GM12892 (cell line): ENCODE measurements at regions not wholly inside any gene's neighbourhood (a gene's known extent, or its start where the extent isn't known, plus 50 kb on each side); places are given as distances from the start of the nearest gene placed in this dataset.

ENCODE experiments used
- POLR2A ChIP-seq: IDR thresholded peaks from 2 replicates; pipeline ENCODE4 v1.6.1; 2011; ENCODE audit warnings: low read depth, low read length, control low read depth
- POLR2AphosphoS5 ChIP-seq: IDR thresholded peaks from 2 replicates; pipeline ENCODE4 v1.6.1; 2011; ENCODE audit warnings: low read depth, low read length, control low read depth
- TAF1 ChIP-seq: IDR thresholded peaks from 2 replicates; pipeline ENCODE4 v1.6.1; 2011; ENCODE audit warnings: low read depth, mild to moderate bottlenecking, control low read depth, low read length, borderline replicate concordance

DNA sequence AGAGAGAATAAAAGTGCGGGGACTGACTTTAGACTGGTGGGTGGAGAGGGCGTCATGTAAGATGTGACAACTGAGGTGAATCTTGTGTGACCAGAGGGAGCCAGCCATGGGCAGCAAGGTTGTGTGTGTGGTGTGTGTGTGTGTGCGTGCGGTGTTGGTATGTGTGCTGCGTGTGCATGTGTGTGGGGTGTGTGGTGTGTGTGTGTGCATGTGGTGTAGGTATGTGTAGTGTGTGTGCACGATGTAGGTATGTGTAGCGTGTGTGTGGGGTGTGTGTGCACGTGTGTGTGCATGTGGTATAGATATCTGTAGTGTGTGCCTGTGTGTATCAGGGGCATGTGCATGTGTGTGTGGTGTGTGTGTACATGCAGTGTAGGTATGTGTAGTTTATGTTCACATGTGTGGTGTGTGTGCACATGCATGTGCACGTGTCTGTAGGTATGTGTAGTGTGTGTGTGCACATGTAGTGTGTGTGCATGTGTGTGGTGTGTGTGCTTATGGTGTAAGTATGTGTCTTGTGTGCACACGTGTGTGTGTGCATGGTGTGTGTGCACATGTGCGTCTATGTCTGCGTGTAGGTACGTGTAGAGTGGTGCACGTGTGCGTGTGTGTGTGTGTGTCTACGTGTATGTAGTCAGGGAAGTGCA lies 312.3 kb upstream of the MKI67 start:
- TF ChIP-seq POLR2A (no peak), POLR2AphosphoS5 (no peak), TAF1 (no peak)
